ENCODE measurements at regions not wholly inside any gene's neighbourhood (a gene's known extent, or its start where the extent isn't known, plus 50 kb on each side); places are given as distances from the start of the nearest gene placed in this dataset.

DNA sequence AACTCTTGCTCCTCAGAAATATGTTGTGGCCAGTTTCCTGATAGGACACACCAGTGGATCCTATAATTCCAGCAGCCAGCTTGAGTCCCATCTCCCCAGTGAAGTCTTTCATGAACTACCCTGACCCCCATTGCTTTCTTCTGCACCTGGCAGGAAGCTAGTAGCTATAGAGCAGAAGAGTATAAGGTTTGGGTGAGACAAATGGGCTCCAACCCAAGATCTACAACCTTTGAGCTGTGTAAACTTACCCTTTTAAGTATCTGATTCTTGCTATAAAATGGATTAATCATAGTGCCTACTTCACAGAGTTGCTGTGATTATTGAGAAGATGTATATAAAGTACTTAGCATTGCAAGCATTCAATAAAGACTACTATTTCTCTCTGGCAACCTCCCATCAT, 396.9 kb upstream of the CADM1 start:
- no peak overlapping the region for H2AFZ ChIP-seq (ENCODE audit: low read length)
- H3K9me3 ChIP-seq (ENCODE audit: control insufficient read depth, insufficient read depth, low read depth, low read length), result no peaks in the 10 kb centered on the region
- H3K4me1 ChIP-seq (ENCODE audit: control insufficient read depth, extremely low read depth, insufficient read depth, low read length), result no peaks in the 10 kb centered on the region
- no peak overlapping the region for H3K4me2 ChIP-seq (ENCODE audit: extremely low read depth, insufficient read depth, low read length)
- no peak overlapping the region for H3K27ac ChIP-seq (ENCODE audit: insufficient read depth, low read length)
- H3K9ac ChIP-seq (ENCODE audit: insufficient read depth, low read length), result no peak overlapping the region
- no peaks in the 10 kb centered on the region for H4K20me1 ChIP-seq (ENCODE audit: control insufficient read depth, extremely low read depth, insufficient read depth, low read length)
- no peaks in the 10 kb centered on the region for H3K27me3 ChIP-seq (ENCODE audit: control insufficient read depth, insufficient read depth, low read length)
- TF ChIP-seq EZH2 (IDR thresholded peaks at IDR 0.05; ENCODE audit: low read length, missing control alignments), result no peak
- TF ChIP-seq, protein P1, sequence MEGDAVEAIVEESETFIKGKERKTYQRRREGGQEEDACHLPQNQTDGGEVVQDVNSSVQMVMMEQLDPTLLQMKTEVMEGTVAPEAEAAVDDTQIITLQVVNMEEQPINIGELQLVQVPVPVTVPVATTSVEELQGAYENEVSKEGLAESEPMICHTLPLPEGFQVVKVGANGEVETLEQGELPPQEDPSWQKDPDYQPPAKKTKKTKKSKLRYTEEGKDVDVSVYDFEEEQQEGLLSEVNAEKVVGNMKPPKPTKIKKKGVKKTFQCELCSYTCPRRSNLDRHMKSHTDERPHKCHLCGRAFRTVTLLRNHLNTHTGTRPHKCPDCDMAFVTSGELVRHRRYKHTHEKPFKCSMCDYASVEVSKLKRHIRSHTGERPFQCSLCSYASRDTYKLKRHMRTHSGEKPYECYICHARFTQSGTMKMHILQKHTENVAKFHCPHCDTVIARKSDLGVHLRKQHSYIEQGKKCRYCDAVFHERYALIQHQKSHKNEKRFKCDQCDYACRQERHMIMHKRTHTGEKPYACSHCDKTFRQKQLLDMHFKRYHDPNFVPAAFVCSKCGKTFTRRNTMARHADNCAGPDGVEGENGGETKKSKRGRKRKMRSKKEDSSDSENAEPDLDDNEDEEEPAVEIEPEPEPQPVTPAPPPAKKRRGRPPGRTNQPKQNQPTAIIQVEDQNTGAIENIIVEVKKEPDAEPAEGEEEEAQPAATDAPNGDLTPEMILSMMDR (conservative IDR thresholded peaks at IDR 0.05 in 1 of 2, IDR thresholded peaks at IDR 0.05 in 1 of 2; ENCODE audit: low read depth in 1 of 2, low read length in 2 of 2), result no peak
- no peaks in the 10 kb centered on the region for H3K79me2 ChIP-seq (ENCODE audit: control insufficient read depth, insufficient read depth, low read length)
- no peaks in the 10 kb centered on the region for H3K36me3 ChIP-seq (ENCODE audit: control insufficient read depth, insufficient read depth, low read length)
- DNase-seq (ENCODE audit: low read depth in 2 of 2), result no peak
- H3K4me3 ChIP-seq (replicated peaks in 1 of 4; ENCODE audit: control extremely low read depth in 1 of 4, insufficient read depth in 1 of 4, low read depth in 3 of 4, low read length in 4 of 4), result no peak overlapping the region

DNA sequence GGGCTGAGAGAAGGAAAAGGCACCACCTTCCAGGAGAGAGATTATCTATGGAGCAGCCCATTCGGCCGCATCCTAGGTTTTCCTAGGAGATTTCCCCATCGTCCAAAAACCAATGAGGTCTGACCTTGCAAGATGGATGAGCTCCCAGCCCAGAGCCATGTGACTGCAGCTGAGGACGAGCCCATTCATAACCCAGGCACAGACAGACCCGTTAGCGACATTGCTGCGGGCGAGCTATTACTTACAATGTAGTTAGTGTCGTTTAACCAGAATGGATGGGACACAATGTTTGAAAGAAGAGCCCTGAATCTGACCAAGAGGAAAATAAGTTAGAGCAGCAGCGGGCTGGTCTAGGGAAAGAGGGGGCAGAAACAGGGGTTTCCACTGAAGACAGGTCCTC, 395.9 kb upstream of the CADM1 start:
- H2AFZ ChIP-seq (ENCODE audit: low read length), result no peak overlapping the region
- no peaks in the 10 kb centered on the region for H3K79me2 ChIP-seq (ENCODE audit: control insufficient read depth, insufficient read depth, low read length)
- TF ChIP-seq, protein P1 (conservative IDR thresholded peaks at IDR 0.05 in 1 of 2, IDR thresholded peaks at IDR 0.05 in 1 of 2; ENCODE audit: low read depth in 1 of 2, low read length in 2 of 2), result no peak
- TF ChIP-seq EZH2 (IDR thresholded peaks at IDR 0.05; ENCODE audit: low read length, missing control alignments), result no peak

DNA sequence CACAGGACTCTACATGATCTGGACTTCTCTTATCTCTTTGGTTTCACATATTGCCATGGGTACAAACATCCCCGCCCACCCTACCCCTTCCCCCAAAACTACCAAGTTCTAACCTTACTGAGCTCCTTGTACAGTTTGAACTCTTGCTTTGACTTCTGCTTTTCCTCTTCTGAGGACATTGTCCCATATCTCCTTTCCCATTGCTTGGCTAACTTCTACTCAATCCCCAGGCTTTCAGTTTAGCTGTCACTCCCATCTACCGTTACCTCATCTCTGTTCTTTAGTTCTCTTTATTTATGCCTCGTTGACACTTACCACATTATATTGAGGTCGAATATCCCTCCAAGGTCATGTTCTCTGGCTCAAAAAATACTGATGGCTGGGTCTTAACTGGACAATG, 393.5 kb upstream of the CADM1 start:
- Histone ChIP-seq H3K36me3 (ENCODE audit: control insufficient read depth, insufficient read depth, low read length) (no peaks in the 10 kb centered on the region), H3K27ac (ENCODE audit: insufficient read depth, low read length) (no peak overlapping the region), H3K79me2 (ENCODE audit: control insufficient read depth, insufficient read depth, low read length) (no peaks in the 10 kb centered on the region), H4K20me1 (ENCODE audit: control insufficient read depth, extremely low read depth, insufficient read depth, low read length) (no peaks in the 10 kb centered on the region), H3K9me3 (ENCODE audit: control insufficient read depth, insufficient read depth, low read depth, low read length) (no peaks in the 10 kb centered on the region), H3K9ac (ENCODE audit: insufficient read depth, low read length) (no peak overlapping the region), H2AFZ (ENCODE audit: low read length) (no peak overlapping the region), H3K4me1 (ENCODE audit: control insufficient read depth, extremely low read depth, insufficient read depth, low read length) (peaks cover 2% of the 10 kb centered on the region), H3K27me3 (ENCODE audit: control insufficient read depth, insufficient read depth, low read length) (no peaks in the 10 kb centered on the region), H3K4me2 (ENCODE audit: extremely low read depth, insufficient read depth, low read length) (no peak overlapping the region), H3K4me3 (replicated peaks in 1 of 4; ENCODE audit: control extremely low read depth in 1 of 4, insufficient read depth in 1 of 4, low read depth in 3 of 4, low read length in 4 of 4) (no peak overlapping the region)
- no peak for TF ChIP-seq EZH2 (IDR thresholded peaks at IDR 0.05; ENCODE audit: low read length, missing control alignments)
- TF ChIP-seq, protein P1 (conservative IDR thresholded peaks at IDR 0.05 in 1 of 2, IDR thresholded peaks at IDR 0.05 in 1 of 2; ENCODE audit: low read depth in 1 of 2, low read length in 2 of 2), result no peak
- DNase-seq (ENCODE audit: low read depth in 2 of 2), result no peak

More for the DNA sequence above, 395.9 kb upstream of the CADM1 start:
- no peaks in the 10 kb centered on the region for H3K9me3 ChIP-seq (ENCODE audit: control insufficient read depth, insufficient read depth, low read depth, low read length)
- no peaks in the 10 kb centered on the region for H3K36me3 ChIP-seq (ENCODE audit: control insufficient read depth, insufficient read depth, low read length)
- H3K4me3 ChIP-seq (replicated peaks in 1 of 4; ENCODE audit: control extremely low read depth in 1 of 4, insufficient read depth in 1 of 4, low read depth in 3 of 4, low read length in 4 of 4), result no peak overlapping the region
- H3K4me2 ChIP-seq (ENCODE audit: extremely low read depth, insufficient read depth, low read length), result no peak overlapping the region
- no peaks in the 10 kb centered on the region for H3K4me1 ChIP-seq (ENCODE audit: control insufficient read depth, extremely low read depth, insufficient read depth, low read length)
- no peak overlapping the region for H3K9ac ChIP-seq (ENCODE audit: insufficient read depth, low read length)
- DNase-seq (ENCODE audit: low read depth in 2 of 2), result no peak
- no peaks in the 10 kb centered on the region for H4K20me1 ChIP-seq (ENCODE audit: control insufficient read depth, extremely low read depth, insufficient read depth, low read length)
- no peak overlapping the region for H3K27ac ChIP-seq (ENCODE audit: insufficient read depth, low read length)
- H3K27me3 ChIP-seq (ENCODE audit: control insufficient read depth, insufficient read depth, low read length), result no peaks in the 10 kb centered on the region
